WTC11 (cell line): ENCODE measurements at regions not wholly inside any gene's neighbourhood (a gene's known extent, or its start where the extent isn't known, plus 50 kb on each side); places are given as distances from the start of the nearest gene placed in this dataset.

Experiments used
- SP1 ChIP-seq: sonication (generic); formaldehyde crosslinking; conservative IDR thresholded peaks from 2 replicates; pipeline ENCODE4 v1.8.1; 2022; ENCODE audit warnings: missing genetic modification reagents
- TCF7 ChIP-seq: sonication (generic); formaldehyde crosslinking; IDR thresholded peaks from 2 replicates; pipeline ENCODE4 v1.8.0; 2022; ENCODE audit warnings: mild to moderate bottlenecking, low read depth, missing genetic modification reagents, moderate library complexity
- ZNF416 ChIP-seq: fragments of 250-450 bp; sonication (Bioruptor Pico); IDR thresholded peaks from 2 replicates; pipeline ENCODE4 v1.9.0; 2021; ENCODE audit warnings: mild to moderate bottlenecking, inconsistent platforms
- TF ChIP-seq, protein P1 (sequence below): fragments of 200-600 bp; IDR thresholded peaks from 2 replicates; pipeline ENCODE4 v1.8.0; 2022; ENCODE audit warnings: antibody characterized with exemption

DNA sequence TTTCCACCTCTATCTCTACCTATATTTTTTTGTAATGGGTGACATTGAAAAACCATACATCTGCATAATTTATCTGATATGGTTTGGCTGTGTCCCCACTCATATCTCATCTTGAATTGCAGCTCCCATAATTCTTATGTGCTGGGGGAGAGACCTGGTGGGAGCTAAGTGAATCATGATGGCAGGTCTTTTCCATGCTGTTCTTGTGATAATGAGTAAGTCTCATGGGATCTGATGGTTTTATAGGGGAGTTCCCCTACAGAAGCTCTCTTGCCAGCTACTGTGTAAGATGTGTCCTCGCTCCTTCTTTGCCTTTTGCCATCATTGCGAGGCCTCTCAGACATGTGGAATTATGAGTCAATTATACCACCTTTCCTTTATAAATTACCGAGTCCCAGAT is 551.0 kb upstream of the ANO5 start:
- TF ChIP-seq TCF7 (CRISPR knock-in tag), result no peak
- no peak for TF ChIP-seq ZNF416 (CRISPR knock-in tag)
- TF ChIP-seq, protein P1, sequence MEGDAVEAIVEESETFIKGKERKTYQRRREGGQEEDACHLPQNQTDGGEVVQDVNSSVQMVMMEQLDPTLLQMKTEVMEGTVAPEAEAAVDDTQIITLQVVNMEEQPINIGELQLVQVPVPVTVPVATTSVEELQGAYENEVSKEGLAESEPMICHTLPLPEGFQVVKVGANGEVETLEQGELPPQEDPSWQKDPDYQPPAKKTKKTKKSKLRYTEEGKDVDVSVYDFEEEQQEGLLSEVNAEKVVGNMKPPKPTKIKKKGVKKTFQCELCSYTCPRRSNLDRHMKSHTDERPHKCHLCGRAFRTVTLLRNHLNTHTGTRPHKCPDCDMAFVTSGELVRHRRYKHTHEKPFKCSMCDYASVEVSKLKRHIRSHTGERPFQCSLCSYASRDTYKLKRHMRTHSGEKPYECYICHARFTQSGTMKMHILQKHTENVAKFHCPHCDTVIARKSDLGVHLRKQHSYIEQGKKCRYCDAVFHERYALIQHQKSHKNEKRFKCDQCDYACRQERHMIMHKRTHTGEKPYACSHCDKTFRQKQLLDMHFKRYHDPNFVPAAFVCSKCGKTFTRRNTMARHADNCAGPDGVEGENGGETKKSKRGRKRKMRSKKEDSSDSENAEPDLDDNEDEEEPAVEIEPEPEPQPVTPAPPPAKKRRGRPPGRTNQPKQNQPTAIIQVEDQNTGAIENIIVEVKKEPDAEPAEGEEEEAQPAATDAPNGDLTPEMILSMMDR, result no peak
- no peak for TF ChIP-seq SP1
